ENCODE measurements at regions not wholly inside any gene's neighbourhood (a gene's known extent, or its start where the extent isn't known, plus 50 kb on each side); places are given as distances from the start of the nearest gene placed in this dataset.
A peak's percentile ranks its signal among the peaks of the same experiment; 100 is the strongest.

GRCh38 chr3:72489901-72490300 lies 358.3 kb downstream of the SHQ1 start:
- no peak for DNase-seq (ENCODE audit: low read depth)

- no peak for DNase-seq (ENCODE audit: low read depth)
These were observed 359.6 kb downstream of the SHQ1 start for GRCh38 chr3:72488738-72489035.

GRCh38 chr3:72487946-72488737 lies 360.1 kb downstream of the SHQ1 start:
- DNase-seq (ENCODE audit: low read depth), result no peak

- DNase-seq (ENCODE audit: low read depth), result peak; percentile 12
These were observed 361.0 kb downstream of the SHQ1 start for GRCh38 chr3:72487078-72487765.

- no peak for DNase-seq (ENCODE audit: low read depth)
These were observed 362.6 kb downstream of the SHQ1 start for GRCh38 chr3:72485641-72486040.

- no peak for DNase-seq (ENCODE audit: low read depth)
These were observed 364.6 kb downstream of the SHQ1 start for GRCh38 chr3:72483554-72484104.

- DNase-seq (ENCODE audit: low read depth), result peak; percentile 71
These were observed 365.5 kb downstream of the SHQ1 start for GRCh38 chr3:72482589-72483321.

- no peak for DNase-seq (ENCODE audit: low read depth)
These were observed 366.7 kb downstream of the SHQ1 start for GRCh38 chr3:72481542-72481941.

- no peak for DNase-seq (ENCODE audit: low read depth)
These were observed 367.9 kb downstream of the SHQ1 start for GRCh38 chr3:72480366-72480765.

- DNase-seq (ENCODE audit: low read depth), result no peak
These were observed 368.5 kb downstream of the SHQ1 start for GRCh38 chr3:72479651-72480215.

- DNase-seq (ENCODE audit: low read depth), result no peak
These were observed 372.1 kb downstream of the SHQ1 start for GRCh38 chr3:72476139-72476483.

GRCh38 chr3:72475258-72476138 lies 372.7 kb downstream of the SHQ1 start:
- no peak for DNase-seq (ENCODE audit: low read depth)

- no peak for DNase-seq (ENCODE audit: low read depth)
These were observed 373.5 kb downstream of the SHQ1 start for GRCh38 chr3:72474775-72475174.

GRCh38 chr3:72473156-72473555 lies 375.1 kb downstream of the SHQ1 start:
- DNase-seq (ENCODE audit: low read depth), result no peak

GRCh38 chr3:72470904-72471417 lies 377.3 kb downstream of the SHQ1 start:
- DNase-seq (ENCODE audit: low read depth), result no peak

GRCh38 chr3:72465853-72466252 lies 382.4 kb downstream of the SHQ1 start:
- DNase-seq (ENCODE audit: low read depth), result no peak

GRCh38 chr3:72463083-72463482 lies 385.2 kb downstream of the SHQ1 start:
- DNase-seq (ENCODE audit: low read depth), result no peak

GRCh38 chr3:72462595-72463011 lies 385.6 kb downstream of the SHQ1 start:
- DNase-seq (ENCODE audit: low read depth), result no peak

- DNase-seq (ENCODE audit: low read depth), result no peak
These were observed 386.5 kb downstream of the SHQ1 start for GRCh38 chr3:72461787-72462186.

- no peak for DNase-seq (ENCODE audit: low read depth)
These were observed 387.8 kb downstream of the SHQ1 start for GRCh38 chr3:72460205-72461174.

Data from stimulated activated CD4-positive, alpha-beta T cell treated with anti-CD3 and anti-CD28 coated beads, Interleukin-2, amount 100 ng/mL, for 4 hours (primary cell).